Erythroblast (primary cell): ENCODE measurements at regions not wholly inside any gene's neighbourhood (a gene's known extent, or its start where the extent isn't known, plus 50 kb on each side); places are given as distances from the start of the nearest gene placed in this dataset.

Experiments
- GATA1 ChIP-seq: IDR thresholded peaks from 2 replicates; pipeline ENCODE4 v1.6.1; 2011; ENCODE audit warnings: low read depth, mild to moderate bottlenecking, control low read depth, low read length, moderate library complexity
- POLR2A ChIP-seq: IDR thresholded peaks from 2 replicates; pipeline ENCODE4 v1.6.1; 2011; ENCODE audit warnings: mild to moderate bottlenecking, low read length

DNA sequence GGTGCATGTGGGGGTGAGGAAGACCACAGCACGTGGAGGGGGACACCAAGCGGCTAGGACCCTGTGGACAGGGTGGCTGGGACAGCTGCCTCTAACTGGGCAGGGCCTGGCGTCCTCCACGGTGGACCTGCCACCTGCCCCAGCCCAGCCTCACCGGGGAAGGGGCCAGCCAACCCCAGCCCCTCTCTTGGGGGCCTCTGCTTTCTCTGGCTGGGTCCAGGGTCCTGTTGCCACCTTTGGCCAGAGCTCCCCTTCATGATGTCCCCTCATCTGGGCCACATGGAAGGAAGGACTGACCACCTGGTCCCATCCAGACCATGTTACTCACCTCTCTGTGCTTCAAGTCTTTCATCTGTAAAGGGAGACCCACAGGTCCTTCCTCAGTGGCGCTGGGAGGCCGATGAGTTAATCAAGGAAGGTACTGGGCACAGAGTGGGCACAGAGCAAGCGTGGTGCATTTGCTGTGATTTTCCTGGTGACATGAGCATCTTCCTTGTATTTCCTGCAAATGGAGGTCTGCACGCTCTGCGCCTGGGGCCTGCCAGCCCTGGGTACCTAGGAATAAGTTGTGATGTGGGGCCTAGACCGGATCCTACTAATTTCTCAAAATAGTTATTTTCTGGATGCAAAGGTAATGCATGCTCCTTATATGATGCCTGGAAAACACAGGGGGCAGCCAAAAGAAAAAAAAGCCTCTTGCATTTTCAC lies 538.4 kb downstream of the TBC1D22A start:
- no peak for TF ChIP-seq POLR2A
- TF ChIP-seq GATA1, result no peak
